ENCODE measurements at regions not wholly inside any gene's neighbourhood (a gene's known extent, or its start where the extent isn't known, plus 50 kb on each side); places are given as distances from the start of the nearest gene placed in this dataset.

DNA sequence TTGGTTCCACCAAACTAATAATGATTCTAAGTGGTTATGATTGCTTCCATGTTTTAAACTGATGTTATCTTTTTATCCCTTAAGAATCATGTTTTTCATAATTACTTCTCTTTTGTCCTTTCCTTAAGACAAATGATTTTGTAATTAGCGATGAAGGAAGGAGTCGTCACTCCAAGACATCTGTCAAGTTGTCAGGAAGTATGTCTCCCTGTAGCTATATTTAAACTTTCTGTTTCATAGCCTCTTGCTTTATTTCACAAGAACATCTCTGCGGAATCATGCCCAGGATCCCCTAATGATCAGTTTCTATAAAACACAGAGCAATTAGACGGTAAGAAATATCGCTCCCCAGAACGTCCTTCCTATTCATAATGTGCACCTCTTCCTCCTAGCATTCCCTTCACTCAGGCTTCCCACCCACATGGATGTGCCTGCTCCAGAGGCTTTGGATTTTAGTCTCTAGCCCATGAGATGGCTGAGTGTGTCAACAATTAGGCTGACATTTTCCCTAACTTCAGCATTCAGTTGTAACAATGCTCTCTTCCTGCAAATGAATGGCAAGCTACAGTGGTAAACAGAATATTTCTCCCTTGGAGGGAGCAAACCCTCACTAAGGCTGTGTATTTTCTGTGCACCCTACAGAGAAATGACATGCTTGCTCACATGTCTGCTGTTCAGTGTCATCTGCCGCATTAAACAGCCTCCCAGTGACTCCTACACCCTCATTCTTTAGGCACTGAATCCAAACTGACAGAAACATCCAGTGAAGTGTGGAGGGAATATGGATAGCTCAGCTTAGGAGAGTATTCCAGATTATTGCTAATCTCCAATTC lies 879.6 kb upstream of the CELF4 start:
- no peak for DNase-seq (ENCODE audit: low spot score)

DNA sequence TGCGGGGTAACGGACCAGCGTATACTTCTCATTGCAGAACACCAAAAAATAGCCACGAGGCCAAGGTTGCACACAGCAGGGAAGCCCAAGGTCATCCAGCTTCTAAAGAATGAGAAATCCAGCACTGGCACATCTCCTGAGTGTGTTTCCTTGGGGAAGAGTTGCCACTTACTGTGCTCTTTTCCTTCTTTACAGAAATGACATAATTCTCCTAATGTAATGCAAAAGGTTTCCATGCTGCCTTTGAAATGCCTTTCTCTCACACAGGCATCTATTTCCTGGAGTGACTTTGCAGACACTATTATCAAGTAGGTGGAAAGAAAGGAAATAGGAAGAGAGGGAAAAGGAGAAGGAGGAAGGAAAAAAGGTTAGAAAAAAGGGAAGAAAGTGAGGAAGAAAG lies 862.1 kb upstream of the CELF4 start:
- no peak for DNase-seq (ENCODE audit: low spot score)

DNA sequence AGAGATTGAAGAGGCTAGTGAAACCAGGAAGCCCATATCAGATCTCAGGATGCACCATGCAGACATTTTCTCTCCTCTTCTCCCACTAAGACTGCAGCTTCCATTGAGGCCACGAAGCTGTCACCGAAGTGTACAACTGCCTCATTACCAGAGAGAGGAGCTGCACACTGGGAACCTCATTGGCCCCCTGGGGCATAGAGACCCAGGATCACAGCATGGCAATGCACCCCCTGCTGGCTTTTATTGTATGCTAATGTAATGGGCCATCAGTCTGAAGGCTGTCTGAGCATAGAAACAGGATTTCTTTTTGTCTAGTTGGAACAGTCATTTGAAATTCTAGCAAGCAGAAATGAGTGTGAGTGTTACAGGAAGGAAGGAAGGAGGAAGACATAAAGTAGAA lies 861.6 kb upstream of the CELF4 start:
- DNase-seq (ENCODE audit: low spot score): no peak

DNA sequence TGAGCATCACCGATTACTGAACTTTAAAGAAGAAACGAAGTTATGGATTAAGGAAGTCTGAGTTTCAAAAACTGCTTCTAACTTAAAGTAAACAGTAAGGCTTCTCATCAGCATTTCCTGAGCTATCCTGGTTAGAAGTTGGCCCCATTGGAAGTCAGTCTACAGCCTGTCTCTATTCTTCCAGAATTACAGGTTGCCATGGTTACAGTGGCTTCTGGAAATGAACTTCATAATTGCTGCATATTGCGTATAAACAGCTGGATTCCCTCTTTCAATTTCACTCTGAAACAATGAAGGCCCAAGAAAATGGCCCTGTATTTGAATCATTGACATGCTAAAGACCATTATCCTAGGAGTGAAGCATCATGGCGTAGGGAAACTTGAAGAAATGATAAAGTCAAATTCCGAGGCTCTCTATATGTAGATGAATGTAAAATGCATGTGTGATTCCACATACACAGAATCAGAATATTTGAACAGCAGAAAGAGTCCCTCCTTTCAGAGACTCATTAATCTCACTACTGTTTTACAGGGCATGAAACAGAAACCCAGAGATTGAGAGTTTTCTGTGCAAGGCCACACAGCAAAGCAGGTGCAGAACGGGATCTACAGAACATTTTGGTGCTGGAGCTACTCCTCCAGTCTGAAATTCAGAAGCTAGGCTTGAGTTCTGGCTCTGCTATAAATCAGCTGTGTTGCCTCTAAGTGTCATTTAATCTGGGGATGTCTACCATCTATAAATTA lies 856.4 kb upstream of the CELF4 start:
- DNase-seq (ENCODE audit: low spot score): no peak

DNA sequence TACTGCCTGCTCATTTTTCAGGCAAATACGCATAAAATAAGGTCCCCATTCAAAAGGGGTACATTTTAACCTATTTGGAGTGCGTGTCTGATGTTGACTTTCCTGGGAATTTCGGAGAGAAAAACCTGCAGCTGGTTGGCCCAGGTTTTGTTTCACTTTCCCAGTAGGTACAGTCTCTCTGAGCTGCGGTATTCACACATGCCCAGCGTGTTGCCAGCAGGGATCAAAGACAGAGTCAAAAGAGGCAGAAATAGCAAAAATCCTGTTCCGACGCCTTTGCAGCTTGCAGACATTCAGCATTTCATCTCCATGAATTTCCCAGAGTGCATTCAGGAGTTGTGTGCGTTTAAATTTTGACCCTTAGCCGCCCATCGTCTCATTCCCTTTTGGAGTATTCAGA lies 855.4 kb upstream of the CELF4 start:
- no peak for DNase-seq (ENCODE audit: low spot score)

DNA sequence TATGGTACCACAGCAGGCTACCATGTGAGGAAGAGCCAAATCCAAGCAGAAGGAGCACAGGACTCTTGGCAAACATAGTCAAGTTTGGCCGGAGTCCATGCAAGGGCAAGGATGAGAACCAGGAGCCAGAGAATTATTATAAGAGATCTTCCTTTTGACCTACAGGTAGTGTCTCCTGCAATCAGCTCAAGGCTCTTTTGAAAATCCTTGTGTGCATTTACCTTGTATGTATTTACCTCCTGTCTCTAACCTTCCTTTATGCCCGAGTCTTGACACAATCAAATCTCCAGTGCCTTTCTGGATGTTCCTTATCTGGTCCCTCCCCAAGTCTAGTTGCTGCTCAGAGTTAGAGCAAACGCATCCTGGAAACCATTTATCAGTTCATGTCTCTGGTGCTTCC lies 855.0 kb upstream of the CELF4 start:
- no peak for DNase-seq (ENCODE audit: low spot score)

DNA sequence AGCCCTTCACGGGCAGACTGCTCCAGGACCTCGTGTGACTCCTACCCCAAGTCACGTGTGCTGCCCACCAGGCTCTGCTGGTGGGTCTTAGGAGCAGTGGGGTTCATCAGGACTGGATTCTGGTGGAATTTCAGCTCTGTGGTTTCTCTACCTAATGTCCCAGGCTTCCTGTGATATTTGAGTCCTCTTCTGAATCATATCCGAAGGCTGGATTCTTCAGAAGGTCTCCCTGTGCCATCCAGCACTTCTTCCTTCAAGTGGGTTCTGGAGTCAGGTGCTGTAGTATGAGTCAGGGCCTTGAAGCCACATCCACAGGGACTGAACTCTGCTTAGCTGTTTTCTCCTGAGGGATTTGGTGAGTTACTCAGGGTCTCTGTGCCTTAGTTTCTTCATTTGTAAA lies 850.2 kb upstream of the CELF4 start:
- no peak for DNase-seq (ENCODE audit: low spot score)

DNA sequence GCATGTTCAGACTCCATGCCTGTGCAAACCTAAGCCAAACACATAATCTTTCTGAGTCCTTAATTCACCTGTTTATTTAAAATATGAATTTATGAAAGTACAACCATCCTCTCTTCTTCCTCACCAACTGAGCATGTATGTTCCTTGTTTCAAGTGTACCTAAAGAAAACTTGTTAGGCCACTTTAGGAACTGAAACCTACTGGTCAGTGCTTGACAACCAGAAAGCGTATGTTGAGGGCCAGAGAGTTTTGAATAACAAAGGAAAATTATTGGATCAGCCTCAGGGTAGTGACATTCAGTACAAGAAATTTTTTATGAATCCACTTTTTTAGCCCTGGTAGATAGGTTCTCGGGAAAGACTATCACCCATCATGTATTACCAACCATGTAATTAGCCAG lies 847.6 kb upstream of the CELF4 start:
- no peak for DNase-seq (ENCODE audit: low spot score)

DNA sequence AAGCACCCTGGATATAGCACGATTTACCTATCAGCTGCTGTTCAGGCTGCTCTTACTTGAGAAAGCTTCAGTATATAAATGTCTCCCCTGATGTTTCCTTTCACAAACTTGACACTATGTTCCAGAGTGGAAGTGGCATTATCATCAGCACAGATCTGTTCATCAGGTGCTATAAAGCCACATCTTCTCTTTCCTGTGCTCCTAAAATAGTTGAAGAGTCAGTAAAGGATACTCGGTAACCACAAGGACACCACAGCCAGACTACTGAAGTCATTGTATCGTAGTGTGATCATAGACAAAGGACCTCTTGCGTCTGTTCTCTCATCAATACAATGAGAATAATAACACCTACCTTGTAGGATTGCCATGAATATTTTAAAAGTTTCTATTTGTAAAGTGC lies 841.0 kb upstream of the CELF4 start:
- no peak for DNase-seq (ENCODE audit: low spot score)

DNA sequence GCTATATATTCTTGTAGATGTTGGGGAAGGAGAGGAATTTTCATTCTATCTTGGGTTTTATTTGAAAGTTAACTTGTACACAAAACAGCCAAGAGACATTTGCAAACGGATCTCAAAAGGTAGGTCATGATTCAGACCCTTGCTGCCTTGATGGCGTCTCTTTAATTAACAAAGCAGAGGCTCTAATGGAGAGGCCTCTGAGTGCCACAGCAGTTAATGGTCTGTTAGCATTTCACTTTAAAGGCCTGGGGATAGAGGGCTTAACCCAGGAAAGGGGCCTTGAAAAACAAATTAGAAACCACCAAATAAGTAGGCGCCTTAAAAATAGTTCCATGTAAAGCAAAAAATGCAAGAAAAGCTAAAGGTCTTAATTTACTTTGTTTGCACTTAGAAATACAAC lies 836.9 kb upstream of the CELF4 start:
- DNase-seq (ENCODE audit: low spot score): no peak

DNA sequence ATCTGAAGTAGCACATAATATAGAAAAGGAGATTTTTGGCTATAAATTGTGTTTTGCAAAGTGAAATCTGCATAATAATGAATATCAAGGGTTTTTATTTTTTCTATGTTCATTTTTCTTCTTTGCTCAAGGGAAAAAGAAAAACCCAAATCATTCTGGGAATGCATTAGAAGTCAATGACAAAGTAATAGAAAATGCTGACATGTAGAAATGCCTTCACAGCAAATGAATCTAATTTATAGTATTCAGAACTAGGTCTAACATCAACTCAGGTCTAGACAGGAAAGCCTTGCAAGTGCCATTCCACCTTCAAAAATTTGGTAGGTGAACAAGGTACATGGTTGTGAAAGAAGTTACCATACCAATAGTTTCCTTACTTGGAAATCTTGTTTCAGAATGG lies 831.5 kb upstream of the CELF4 start:
- DNase-seq (ENCODE audit: low spot score): no peak

DNA sequence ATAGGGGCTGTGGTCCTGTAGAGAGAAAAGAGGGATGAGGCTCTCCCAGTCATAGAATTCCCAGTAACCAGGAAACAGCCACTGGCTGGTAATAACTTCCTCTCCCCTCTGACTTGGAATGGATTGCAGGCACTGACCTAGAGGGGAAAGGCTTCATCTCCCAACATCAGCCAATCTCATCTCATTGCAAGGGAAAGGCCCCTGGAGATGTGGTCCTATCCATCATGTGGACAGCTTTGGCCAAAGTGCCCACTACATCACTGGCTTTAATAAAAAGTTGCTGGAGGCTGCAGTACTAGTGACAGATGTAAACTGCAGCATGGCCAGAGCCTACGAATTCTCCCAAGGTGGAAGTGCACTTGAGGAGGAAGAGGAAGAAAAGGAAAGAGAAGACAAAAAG lies 820.5 kb upstream of the CELF4 start:
- no peak for DNase-seq (ENCODE audit: low spot score)

DNA sequence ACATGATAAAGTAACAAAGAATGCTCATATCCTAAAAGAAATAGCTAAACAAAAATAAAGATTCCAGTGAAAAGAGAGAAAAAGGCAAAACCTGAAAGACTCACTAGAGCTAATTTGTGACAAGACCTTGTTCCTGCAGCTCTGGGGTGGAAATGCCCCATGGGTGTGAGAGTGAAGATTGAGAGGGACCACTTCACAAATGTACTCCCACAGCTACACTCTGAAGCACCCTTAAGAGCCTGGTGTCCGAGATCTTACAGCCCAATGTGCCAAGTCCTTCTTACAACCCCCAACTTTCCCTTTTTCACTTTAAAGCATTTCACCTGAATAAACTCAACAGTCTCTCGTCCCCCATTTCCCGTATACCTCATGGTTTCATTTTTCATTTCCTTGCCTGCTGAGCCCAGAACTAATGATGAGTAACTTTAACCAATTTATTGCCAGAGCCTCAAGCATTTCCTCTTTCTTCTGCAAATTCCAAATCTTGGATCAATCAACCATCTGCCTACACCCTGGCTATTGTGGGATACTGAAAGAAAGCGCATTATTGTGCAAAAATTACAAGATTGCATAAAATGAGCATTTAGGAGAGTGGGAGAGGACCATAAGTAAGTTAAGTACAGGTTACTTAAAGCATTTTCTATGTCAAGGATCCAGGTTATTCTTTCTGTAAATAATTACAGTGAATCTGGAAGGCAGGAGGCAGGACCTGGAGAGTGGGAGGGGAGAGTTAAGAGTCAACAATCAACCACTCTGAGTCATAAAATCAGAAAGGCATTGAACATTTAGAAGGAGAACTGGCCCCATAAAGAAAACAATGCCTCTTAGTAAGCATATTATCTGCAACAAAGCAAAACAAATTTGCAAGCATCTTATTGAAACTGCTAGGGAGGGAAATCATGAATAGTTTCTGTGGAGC lies 804.4 kb upstream of the CELF4 start:
- DNase-seq (ENCODE audit: low spot score): no peak

DNA sequence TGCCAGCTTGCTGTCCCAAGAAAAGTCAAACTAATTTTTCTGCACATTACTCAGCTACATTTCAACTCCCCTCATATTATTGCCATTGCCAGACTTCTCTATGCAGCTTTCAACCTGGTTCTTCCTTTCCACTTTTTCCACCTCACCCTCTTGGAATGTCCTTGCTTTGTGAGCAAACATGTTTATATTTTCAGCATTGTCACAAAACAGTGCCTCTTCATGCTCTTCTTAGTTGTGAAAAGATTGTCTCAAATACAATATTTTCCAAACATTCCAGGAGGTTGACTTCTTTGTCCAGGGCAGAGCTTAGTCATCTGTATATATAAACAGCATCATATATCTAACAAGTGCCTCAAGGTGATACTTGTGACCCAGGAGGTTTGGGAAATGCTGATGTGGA lies 803.3 kb upstream of the CELF4 start:
- DNase-seq (ENCODE audit: low spot score): no peak

DNA sequence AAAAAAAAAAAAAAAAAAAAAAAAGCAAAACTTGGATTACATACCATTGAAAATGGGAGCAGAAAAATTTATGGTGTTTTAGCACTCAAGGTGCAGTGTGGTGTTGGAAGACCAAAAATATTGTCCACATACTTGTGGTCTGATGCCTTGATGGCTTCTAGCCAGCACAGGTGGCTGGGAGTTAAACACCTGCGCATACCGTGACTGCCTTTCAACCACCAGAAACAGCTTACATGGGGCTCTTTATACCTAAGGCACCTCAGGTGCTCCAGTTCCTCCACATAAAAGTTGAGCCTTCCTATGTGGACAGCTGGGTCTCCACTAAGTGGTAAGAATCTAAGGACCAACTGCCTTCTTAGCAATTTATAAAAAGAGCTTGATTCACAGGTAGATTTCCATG lies 802.6 kb upstream of the CELF4 start:
- DNase-seq (ENCODE audit: low spot score): no peak

DNA sequence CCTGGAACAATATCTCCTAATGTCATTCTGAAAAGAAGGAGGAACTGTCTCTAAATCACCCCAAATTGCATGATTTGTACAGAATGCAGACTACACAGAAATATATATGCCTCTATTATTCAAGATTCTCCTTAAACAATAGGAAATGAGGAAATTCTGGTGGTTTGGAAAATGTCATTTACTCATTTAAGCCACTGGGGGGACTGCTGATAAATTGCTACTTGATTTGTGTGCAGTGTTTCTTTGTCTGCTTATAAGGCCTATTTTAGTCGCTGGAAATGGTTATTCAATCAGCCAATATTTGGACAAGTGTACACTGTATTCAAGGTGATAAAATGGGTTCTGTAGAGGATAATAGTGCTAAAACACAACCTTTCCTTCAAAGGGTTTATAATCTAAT lies 801.9 kb upstream of the CELF4 start:
- DNase-seq (ENCODE audit: low spot score): no peak

DNA sequence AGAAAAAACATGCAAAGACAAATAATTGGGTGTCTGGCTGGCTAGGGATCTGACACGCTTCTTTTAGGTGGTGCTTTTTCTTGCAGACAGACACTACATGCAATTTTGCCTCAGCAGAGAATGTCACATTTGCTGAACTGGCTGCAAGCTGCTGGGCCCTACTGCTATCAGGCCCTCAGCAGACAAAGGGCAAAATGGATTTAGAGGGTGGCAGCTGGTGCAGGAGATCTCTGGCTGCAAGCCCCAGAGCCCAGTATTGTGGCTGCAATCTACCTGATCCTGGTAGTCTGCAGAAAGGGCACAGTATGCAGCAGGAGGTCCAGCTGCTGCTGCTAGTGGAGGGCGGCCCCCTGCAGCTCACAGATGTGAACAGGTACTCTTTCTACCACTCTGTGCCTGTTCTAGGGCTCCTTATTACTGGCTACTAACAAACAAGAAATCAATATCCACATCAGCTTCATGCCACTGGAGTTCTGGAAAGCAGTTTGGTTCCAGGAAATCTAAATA lies 796.7 kb upstream of the CELF4 start:
- DNase-seq (ENCODE audit: low spot score): no peak

DNA sequence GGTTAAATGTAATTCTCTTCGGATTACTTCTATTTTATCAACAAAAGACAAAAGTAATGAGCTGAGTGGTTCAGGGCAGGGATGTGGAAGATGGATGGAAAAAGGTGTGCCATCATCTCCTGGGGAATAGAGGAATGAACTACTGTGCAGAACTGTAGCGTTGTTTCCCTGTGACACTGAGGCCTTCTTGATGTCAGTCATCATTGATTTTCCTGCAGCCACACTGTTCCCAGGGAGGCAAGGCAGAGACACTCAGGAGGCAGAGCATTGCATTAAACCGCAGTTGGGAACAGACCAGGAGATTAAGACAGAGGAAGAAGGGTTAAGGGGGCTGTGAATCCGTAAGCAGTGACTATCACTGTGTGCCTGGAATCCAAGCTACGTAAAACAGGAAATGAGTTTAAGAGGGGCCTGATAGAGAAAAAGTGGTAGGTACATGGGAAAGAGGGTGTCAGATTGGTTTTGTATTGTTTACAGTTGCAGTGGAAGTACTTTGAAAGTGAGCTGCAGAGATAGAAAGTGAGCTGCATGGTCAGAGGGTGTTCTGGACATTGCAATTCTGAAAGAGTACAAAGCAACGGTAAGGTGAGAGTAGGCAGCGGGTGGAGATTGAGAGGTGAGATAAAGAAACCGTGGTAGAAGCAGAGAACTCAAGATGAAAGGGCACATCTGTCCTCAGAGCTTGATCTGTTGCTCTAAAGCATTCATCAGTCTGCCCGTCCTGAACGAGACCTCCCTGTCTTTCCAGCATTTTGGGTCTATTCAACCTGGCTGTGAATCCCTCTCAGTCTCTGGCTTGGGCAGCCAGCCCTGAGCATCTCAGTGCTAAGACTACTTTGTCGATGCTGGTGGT lies 793.4 kb upstream of the CELF4 start:
- no peak for DNase-seq (ENCODE audit: low spot score)

DNA sequence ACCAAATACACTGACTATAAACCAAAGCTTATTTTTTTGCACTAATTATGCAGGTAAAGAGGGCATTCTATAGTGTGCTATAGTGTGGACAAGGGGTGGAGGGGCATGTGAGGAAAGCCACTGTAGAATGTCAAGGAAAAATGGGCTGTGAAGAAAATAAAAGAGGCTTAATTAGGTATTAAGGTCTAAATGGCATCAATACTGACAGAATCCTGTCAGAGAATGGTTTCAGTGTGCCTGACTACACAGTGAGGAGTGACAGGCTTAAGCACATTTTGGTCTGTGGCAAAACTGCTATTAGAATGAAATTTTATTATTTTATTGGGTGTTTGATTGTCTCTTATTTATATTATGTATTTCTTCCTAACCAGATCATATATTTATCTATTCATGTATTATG lies 787.6 kb upstream of the CELF4 start:
- no peak for DNase-seq (ENCODE audit: low spot score)

DNA sequence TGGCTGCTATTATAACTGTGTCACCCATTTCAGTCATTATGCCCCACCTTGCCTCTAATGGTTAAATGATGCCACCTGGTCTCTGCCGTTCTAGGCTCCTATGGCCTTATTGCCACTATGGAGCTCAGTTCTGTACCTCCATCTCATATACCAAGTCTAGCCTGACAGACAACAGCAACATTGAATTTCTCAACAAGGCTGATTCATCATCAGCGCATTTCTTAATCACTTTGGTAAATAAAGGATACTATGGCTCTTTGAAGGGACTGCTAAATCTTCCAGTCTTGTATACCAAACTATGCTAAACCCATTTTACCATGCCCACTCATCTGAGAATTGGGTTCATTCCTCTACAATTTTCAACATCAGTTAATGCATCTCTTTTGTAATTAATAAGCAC lies 784.5 kb upstream of the CELF4 start:
- no peak for DNase-seq (ENCODE audit: low spot score)

DNA sequence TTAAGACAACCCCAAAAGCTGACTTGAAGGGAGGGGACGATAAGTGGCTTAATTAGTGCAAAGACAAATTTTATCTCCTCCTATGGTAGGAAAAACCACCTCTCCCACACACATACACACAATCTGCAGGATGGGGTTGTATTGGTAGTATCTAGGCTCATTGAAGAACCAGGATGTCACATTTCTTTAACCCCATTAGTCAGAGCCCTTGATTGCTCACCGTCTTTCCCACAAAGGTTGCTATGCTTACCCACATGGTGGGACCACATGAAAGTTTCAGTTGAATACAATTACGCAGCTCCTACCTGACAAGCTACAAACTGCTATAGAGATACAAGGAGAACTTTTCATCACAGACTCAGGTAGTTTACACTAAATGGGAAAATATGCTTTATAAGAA lies 765.0 kb upstream of the CELF4 start:
- no peak for DNase-seq (ENCODE audit: low spot score)
